HL-60 (cell line): ENCODE measurements at regions not wholly inside any gene's neighbourhood (a gene's known extent, or its start where the extent isn't known, plus 50 kb on each side); places are given as distances from the start of the nearest gene placed in this dataset.

ENCODE experiments used
- DNase-seq, 2 experiments: peaks; one replicate each; pipeline ENCODE4 v3.0.0-alpha.2; 2010 to 2020; ENCODE audit warnings: low read depth in 1 of 2, low spot score in 1 of 2
- H3K27ac ChIP-seq: fragments of 250-450 bp; sonication (Bioruptor Pico); replicated peaks from 2 replicates; pipeline ENCODE4 v1.5.1; 2020; ENCODE audit warnings: mild to moderate bottlenecking, moderate library complexity
- H3K27me3 ChIP-seq: fragments of 250-450 bp; sonication (Bioruptor Pico); 2 replicates; pipeline ENCODE4 v1.5.1; 2021; ENCODE audit warnings: mild to moderate bottlenecking, moderate library complexity; ENCODE audit not compliant: insufficient read depth, poor library complexity, severe bottlenecking
- H3K4me3 ChIP-seq: replicated peaks from 2 replicates; pipeline ENCODE4 v1.5.1; 2011; ENCODE audit warnings: mild to moderate bottlenecking, control low read depth, low read length; ENCODE audit not compliant: insufficient read depth
- GABPA ChIP-seq: IDR thresholded peaks from 2 replicates; pipeline ENCODE4 v1.6.1; 2012; ENCODE audit warnings: low read depth
- POLR2AphosphoS5 ChIP-seq: IDR thresholded peaks from 2 replicates; pipeline ENCODE4 v1.6.1; 2012; ENCODE audit warnings: low read depth
- SPI1 ChIP-seq: IDR thresholded peaks from 2 replicates; pipeline ENCODE4 v1.6.1; 2012; ENCODE audit warnings: low read depth, mild to moderate bottlenecking, borderline replicate concordance
- TF ChIP-seq, protein P1 (sequence below): IDR thresholded peaks from 2 replicates; pipeline ENCODE4 v1.6.1; 2012; ENCODE audit warnings: low read depth; ENCODE audit not compliant: insufficient replicate concordance
- TF ChIP-seq, protein P2 (sequence below): IDR thresholded peaks from one replicate; pipeline ENCODE4 v1.5.1; 2011; ENCODE audit warnings: low read length, control low read depth, inconsistent platforms; ENCODE audit not compliant: insufficient read depth

DNA sequence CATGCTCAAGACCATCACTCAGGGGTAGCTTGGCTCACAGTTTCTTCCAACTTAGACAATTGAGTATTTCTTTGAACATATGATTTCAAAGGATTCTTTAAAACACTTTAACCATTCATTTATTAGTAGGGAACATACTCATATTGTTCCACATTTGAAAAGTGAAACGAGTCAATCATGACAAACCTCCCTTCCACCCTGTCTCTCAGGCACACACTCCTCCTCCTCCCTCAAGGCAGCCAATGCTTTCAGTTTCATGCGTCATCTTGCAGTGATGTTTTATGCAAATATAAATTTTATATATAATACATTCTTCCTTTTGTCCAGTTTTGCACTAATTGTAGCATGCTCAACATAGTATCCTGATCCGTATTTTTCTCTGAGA is 126.0 kb upstream of the BOD1 start:
- DNase-seq: no peak
- TF ChIP-seq GABPA (no peak), SPI1 (no peak), POLR2AphosphoS5 (no peak)
- TF ChIP-seq, protein P1, sequence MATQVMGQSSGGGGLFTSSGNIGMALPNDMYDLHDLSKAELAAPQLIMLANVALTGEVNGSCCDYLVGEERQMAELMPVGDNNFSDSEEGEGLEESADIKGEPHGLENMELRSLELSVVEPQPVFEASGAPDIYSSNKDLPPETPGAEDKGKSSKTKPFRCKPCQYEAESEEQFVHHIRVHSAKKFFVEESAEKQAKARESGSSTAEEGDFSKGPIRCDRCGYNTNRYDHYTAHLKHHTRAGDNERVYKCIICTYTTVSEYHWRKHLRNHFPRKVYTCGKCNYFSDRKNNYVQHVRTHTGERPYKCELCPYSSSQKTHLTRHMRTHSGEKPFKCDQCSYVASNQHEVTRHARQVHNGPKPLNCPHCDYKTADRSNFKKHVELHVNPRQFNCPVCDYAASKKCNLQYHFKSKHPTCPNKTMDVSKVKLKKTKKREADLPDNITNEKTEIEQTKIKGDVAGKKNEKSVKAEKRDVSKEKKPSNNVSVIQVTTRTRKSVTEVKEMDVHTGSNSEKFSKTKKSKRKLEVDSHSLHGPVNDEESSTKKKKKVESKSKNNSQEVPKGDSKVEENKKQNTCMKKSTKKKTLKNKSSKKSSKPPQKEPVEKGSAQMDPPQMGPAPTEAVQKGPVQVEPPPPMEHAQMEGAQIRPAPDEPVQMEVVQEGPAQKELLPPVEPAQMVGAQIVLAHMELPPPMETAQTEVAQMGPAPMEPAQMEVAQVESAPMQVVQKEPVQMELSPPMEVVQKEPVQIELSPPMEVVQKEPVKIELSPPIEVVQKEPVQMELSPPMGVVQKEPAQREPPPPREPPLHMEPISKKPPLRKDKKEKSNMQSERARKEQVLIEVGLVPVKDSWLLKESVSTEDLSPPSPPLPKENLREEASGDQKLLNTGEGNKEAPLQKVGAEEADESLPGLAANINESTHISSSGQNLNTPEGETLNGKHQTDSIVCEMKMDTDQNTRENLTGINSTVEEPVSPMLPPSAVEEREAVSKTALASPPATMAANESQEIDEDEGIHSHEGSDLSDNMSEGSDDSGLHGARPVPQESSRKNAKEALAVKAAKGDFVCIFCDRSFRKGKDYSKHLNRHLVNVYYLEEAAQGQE: no peak
- TF ChIP-seq, protein P2, sequence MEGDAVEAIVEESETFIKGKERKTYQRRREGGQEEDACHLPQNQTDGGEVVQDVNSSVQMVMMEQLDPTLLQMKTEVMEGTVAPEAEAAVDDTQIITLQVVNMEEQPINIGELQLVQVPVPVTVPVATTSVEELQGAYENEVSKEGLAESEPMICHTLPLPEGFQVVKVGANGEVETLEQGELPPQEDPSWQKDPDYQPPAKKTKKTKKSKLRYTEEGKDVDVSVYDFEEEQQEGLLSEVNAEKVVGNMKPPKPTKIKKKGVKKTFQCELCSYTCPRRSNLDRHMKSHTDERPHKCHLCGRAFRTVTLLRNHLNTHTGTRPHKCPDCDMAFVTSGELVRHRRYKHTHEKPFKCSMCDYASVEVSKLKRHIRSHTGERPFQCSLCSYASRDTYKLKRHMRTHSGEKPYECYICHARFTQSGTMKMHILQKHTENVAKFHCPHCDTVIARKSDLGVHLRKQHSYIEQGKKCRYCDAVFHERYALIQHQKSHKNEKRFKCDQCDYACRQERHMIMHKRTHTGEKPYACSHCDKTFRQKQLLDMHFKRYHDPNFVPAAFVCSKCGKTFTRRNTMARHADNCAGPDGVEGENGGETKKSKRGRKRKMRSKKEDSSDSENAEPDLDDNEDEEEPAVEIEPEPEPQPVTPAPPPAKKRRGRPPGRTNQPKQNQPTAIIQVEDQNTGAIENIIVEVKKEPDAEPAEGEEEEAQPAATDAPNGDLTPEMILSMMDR: no peak
- H3K27ac ChIP-seq: no peak overlapping the region
- H3K27me3 ChIP-seq: no peaks in the 10 kb centered on the region
- no peak overlapping the region for H3K4me3 ChIP-seq

DNA sequence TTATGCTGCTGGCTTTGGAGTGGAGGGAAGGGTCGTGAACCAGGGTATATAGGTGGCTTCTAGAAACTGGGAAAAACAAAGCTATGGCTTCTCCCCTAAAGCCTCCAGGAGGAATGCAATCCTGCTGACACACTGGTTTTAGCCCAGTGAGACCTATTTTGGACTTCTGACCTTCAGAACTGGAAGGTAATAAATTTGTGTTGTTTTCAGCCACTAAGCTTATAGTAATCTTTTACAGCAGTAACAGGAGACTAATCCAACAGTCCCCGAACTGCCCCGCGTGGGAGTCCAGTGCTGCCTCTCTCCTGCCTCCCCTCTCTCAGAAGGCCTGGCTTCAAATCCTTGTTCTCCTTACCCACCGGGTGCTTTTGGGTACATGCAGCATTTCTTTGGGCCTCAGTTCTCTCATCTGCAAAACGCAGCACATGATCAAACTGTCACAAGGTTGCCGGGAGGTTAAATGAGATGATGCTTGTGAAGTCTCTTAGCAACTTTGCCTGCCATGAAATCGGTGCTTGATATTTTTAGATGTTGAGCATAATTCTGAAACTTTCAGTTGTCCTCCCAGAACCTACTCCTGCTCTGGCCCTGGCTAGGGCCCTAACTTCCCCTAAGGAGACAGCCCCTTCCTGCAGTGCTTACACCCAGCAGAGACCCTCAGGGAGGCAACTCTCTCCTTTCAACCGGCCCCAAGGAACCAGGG is 127.3 kb upstream of the BOD1 start:
- no peaks in the 10 kb centered on the region for H3K27me3 ChIP-seq
- DNase-seq: no peak
- TF ChIP-seq GABPA (no peak), POLR2AphosphoS5 (no peak), SPI1 (no peak)
- TF ChIP-seq, protein P2: no peak
- TF ChIP-seq, protein P1: no peak
- H3K27ac ChIP-seq: no peak overlapping the region; the same call in 1 of the 2 replicates
- no peak overlapping the region for H3K4me3 ChIP-seq

DNA sequence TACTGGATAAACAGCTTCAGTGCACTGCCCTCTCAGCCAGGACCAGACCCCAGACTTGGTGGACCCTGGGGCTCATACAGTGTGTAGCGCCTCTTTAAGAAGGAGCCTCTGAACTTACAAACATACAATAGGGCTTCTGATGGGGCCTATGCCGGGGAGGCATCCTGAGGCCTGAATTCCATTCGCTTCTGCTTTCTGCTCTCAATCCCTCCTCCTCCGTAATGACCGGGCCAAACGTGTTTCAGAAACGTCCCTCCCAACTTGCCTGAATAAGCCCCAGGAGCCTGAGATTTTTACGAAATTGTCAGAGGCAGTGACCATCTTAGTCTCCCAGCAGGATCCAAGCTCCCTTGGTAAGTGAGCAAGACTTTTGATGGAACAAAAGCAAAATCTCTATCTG is 128.1 kb upstream of the BOD1 start:
- H3K27me3 ChIP-seq: no peaks in the 10 kb centered on the region
- peak; percentile 1; the same call in 1 of the 2 replicates for TF ChIP-seq SPI1
- TF ChIP-seq, protein P1: no peak
- TF ChIP-seq, protein P2: no peak
- H3K4me3 ChIP-seq: no peak overlapping the region
- H3K27ac ChIP-seq: no peak overlapping the region; the same call in 1 of the 2 replicates
- no peak for DNase-seq
